ENCODE measurements at regions not wholly inside any gene's neighbourhood (a gene's known extent, or its start where the extent isn't known, plus 50 kb on each side); places are given as distances from the start of the nearest gene placed in this dataset.

- H3K27me3 ChIP-seq (ENCODE audit: low read depth), result no peaks in the 10 kb centered on the region
- TF ChIP-seq, protein P1, sequence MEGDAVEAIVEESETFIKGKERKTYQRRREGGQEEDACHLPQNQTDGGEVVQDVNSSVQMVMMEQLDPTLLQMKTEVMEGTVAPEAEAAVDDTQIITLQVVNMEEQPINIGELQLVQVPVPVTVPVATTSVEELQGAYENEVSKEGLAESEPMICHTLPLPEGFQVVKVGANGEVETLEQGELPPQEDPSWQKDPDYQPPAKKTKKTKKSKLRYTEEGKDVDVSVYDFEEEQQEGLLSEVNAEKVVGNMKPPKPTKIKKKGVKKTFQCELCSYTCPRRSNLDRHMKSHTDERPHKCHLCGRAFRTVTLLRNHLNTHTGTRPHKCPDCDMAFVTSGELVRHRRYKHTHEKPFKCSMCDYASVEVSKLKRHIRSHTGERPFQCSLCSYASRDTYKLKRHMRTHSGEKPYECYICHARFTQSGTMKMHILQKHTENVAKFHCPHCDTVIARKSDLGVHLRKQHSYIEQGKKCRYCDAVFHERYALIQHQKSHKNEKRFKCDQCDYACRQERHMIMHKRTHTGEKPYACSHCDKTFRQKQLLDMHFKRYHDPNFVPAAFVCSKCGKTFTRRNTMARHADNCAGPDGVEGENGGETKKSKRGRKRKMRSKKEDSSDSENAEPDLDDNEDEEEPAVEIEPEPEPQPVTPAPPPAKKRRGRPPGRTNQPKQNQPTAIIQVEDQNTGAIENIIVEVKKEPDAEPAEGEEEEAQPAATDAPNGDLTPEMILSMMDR (IDR thresholded peaks at IDR 0.05), result no peak
- ATAC-seq (no peak), DNase-seq (no peak)
- H3K9me3 ChIP-seq, result no peaks in the 10 kb centered on the region
- H3K4me3 ChIP-seq, result no peak overlapping the region
- H3K36me3 ChIP-seq, result no peaks in the 10 kb centered on the region
- H3K27ac ChIP-seq, result no peak overlapping the region
- H3K4me1 ChIP-seq, result no peaks in the 10 kb centered on the region
- intact Hi-C loops (cut with DNase I), result no loop called here
Observed at GRCh38 chr9:73743826-73744225, 592.2 kb downstream of the ANXA1 start.

GRCh38 chr9:73745598-73745997 is 593.9 kb downstream of the ANXA1 start:
- Histone ChIP-seq H3K4me3 (no peak overlapping the region), H3K4me1 (no peaks in the 10 kb centered on the region), H3K9me3 (no peaks in the 10 kb centered on the region), H3K27ac (no peak overlapping the region), H3K36me3 (no peaks in the 10 kb centered on the region), H3K27me3 (ENCODE audit: low read depth) (no peaks in the 10 kb centered on the region)
- no peak for DNase-seq
- intact Hi-C loops (cut with DNase I), result no loop called here
- ATAC-seq, result no peak
- TF ChIP-seq, protein P1 (IDR thresholded peaks at IDR 0.05), result no peak

DNA sequence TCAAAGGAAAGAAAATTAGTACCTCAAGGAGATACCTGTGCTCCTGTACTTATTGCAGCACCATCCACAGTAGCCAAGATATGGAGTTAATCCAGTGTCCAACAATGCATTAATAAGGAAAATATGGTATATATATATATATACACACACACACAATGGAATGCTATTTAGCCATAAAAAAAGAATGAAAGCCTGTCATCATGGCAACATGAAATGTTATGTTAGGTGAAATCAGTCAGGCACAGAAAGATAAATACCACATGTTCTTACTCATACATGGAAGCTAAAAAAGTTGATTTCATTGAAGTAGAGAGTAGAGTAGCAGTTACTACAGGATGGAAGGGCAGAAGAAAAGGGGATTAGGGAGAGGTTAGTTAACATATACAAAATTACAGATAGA is 601.5 kb downstream of the ANXA1 start:
- intact Hi-C loops (cut with DNase I), result no loop called here
- DNase-seq (no peak), ATAC-seq (no peak)
- Histone ChIP-seq H3K27me3 (ENCODE audit: low read depth) (no peaks in the 10 kb centered on the region), H3K4me1 (no peaks in the 10 kb centered on the region), H3K36me3 (no peaks in the 10 kb centered on the region), H3K9me3 (no peaks in the 10 kb centered on the region), H3K4me3 (no peak overlapping the region), H3K27ac (no peak overlapping the region)
- TF ChIP-seq, protein P1 (IDR thresholded peaks at IDR 0.05), result no peak

DNA sequence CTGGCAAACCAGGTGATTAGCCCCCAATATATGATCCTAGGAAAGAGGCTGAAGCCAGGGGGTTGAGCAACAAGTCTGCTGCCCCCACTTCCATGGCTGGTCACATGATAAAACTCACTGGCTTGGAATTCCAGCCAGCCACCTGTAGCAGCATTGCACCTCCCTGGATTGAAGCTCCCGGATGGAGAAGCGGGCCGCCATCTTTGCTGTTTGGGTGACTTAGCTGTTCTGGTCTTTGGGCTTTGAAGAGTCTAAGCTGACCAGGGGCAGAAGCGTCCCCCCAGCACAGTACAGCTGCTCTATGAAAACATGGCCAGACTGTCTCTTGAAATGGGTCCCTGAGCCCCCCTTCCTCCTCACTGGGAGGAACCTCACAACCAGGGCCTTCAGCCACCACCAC is 610.2 kb downstream of the ANXA1 start:
- DNase-seq (no peak), ATAC-seq (no peak)
- Histone ChIP-seq H3K4me1 (no peaks in the 10 kb centered on the region), H3K27me3 (ENCODE audit: low read depth) (no peaks in the 10 kb centered on the region), H3K27ac (no peak overlapping the region), H3K36me3 (no peaks in the 10 kb centered on the region), H3K9me3 (no peaks in the 10 kb centered on the region), H3K4me3 (no peak overlapping the region)
- intact Hi-C loops (cut with DNase I), result no loop called here
- TF ChIP-seq, protein P1 (IDR thresholded peaks at IDR 0.05), result no peak

- Histone ChIP-seq H3K27me3 (ENCODE audit: low read depth) (no peaks in the 10 kb centered on the region), H3K4me1 (no peaks in the 10 kb centered on the region), H3K9me3 (no peaks in the 10 kb centered on the region), H3K27ac (no peak overlapping the region), H3K4me3 (no peak overlapping the region), H3K36me3 (no peaks in the 10 kb centered on the region)
- ATAC-seq (no peak), DNase-seq (no peak)
- TF ChIP-seq, protein P1 (IDR thresholded peaks at IDR 0.05), result no peak
- intact Hi-C loops (cut with DNase I), result no loop called here
Observed at GRCh38 chr9:73773896-73774295, 622.2 kb downstream of the ANXA1 start.

DNA sequence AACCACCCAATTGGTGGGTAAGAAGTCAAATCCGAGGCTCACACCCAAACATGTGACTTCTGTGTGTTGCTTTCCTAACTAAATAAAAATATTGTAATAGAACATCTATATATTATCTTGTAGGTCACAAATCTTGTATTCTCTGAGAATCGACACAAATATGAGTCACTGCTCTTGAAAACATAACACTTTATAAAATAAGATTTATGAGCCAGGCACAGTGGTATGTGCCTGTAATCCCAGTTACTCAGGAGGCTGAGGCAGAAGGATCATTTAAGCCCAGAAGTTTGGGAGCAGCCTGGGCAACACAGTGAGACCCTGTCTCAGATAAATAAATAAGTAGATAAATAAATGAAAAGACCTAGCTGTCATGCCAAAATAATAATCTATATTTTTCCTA is 624.1 kb downstream of the ANXA1 start:
- no peaks in the 10 kb centered on the region for H3K9me3 ChIP-seq
- H3K36me3 ChIP-seq, result no peaks in the 10 kb centered on the region
- DNase-seq (no peak), ATAC-seq (no peak)
- TF ChIP-seq, protein P1 (IDR thresholded peaks at IDR 0.05), result no peak
- no peaks in the 10 kb centered on the region for H3K4me1 ChIP-seq
- H3K27me3 ChIP-seq (ENCODE audit: low read depth), result no peaks in the 10 kb centered on the region
- no peak overlapping the region for H3K27ac ChIP-seq
- intact Hi-C loops (cut with DNase I), result no loop called here
- H3K4me3 ChIP-seq, result no peak overlapping the region

Measured in lower lobe of right lung (tissue), 2 donors.